ENCODE measurements at regions not wholly inside any gene's neighbourhood (a gene's known extent, or its start where the extent isn't known, plus 50 kb on each side); places are given as distances from the start of the nearest gene placed in this dataset.

- 44% methylated on average over 6 of the region's 6 CpGs for whole genome bisulfite sequencing
- H3K36me3 ChIP-seq = no peaks in the 10 kb centered on the region
- no peaks in the 10 kb centered on the region for H3K27me3 ChIP-seq
- no peak overlapping the region for H3K27ac ChIP-seq
- no peaks in the 10 kb centered on the region for H3K4me1 ChIP-seq
- no peak for TF ChIP-seq POLR2AphosphoS5 (IDR thresholded peaks at IDR 0.05)
- TF ChIP-seq EP300 (IDR thresholded peaks at IDR 0.05) = no peak
- no peak for TF ChIP-seq POLR2A (IDR thresholded peaks at IDR 0.05)
- TF ChIP-seq CTCF (IDR thresholded peaks at IDR 0.05) = no peak
- DNase-seq (ENCODE audit: low spot score in 2 of 2) = no peak
- no peak overlapping the region for H3K4me3 ChIP-seq
- H3K9me3 ChIP-seq = no peaks in the 10 kb centered on the region
These were observed 474.4 kb downstream of the RASEF start for GRCh38 chr9:82588301-82589180.

- Histone ChIP-seq H3K27me3 (no peaks in the 10 kb centered on the region), H3K4me1 (no peaks in the 10 kb centered on the region), H3K27ac (no peak overlapping the region), H3K9me3 (no peaks in the 10 kb centered on the region), H3K4me3 (no peak overlapping the region), H3K36me3 (no peaks in the 10 kb centered on the region)
- WGBS = 97% methylated on average over 3 of the region's 3 CpGs
- TF ChIP-seq EP300 (IDR thresholded peaks at IDR 0.05) = no peak
- no peak for DNase-seq (ENCODE audit: low spot score in 2 of 2)
These were observed 472.1 kb downstream of the RASEF start for GRCh38 chr9:82590845-82591244.

DNA sequence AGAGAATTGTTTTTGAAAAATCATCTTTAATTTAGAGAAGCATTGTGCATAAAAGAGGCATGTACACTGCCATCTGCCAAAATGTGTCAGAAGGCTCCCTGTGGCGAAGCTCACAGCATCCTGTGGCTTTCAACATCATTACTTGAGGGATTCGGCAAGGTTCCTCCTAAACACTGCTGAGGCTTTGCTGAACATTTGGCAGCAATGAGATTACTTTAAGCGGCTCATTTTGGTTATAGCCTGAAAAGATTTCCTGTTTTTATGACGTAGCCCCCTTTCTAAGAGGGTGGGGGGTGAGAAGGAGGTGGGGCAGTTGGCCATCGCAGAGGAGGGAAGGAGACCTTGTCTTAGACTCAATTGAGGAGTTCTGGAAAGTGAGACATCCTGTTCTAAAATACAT is 469.4 kb downstream of the RASEF start:
- TF ChIP-seq CTCF (IDR thresholded peaks at IDR 0.05) = no peak
- Histone ChIP-seq H3K4me1 (no peaks in the 10 kb centered on the region), H3K27ac (no peak overlapping the region), H3K4me3 (no peak overlapping the region), H3K27me3 (no peaks in the 10 kb centered on the region), H3K9me3 (no peaks in the 10 kb centered on the region), H3K36me3 (no peaks in the 10 kb centered on the region)
- WGBS = 67% methylated on average over 5 of the region's 5 CpGs
- no peak for DNase-seq (ENCODE audit: low spot score in 2 of 2)

- H3K27ac ChIP-seq = no peak overlapping the region
- WGBS = 87% methylated on average over 12 of the region's 12 CpGs
- no peak for TF ChIP-seq POLR2AphosphoS5 (IDR thresholded peaks at IDR 0.05)
- no peak for TF ChIP-seq EP300 (IDR thresholded peaks at IDR 0.05)
- TF ChIP-seq POLR2A (IDR thresholded peaks at IDR 0.05) = no peak
- TF ChIP-seq CTCF (IDR thresholded peaks at IDR 0.05) = no peak
These were observed 465.4 kb downstream of the RASEF start for GRCh38 chr9:82597241-82598203.

DNA sequence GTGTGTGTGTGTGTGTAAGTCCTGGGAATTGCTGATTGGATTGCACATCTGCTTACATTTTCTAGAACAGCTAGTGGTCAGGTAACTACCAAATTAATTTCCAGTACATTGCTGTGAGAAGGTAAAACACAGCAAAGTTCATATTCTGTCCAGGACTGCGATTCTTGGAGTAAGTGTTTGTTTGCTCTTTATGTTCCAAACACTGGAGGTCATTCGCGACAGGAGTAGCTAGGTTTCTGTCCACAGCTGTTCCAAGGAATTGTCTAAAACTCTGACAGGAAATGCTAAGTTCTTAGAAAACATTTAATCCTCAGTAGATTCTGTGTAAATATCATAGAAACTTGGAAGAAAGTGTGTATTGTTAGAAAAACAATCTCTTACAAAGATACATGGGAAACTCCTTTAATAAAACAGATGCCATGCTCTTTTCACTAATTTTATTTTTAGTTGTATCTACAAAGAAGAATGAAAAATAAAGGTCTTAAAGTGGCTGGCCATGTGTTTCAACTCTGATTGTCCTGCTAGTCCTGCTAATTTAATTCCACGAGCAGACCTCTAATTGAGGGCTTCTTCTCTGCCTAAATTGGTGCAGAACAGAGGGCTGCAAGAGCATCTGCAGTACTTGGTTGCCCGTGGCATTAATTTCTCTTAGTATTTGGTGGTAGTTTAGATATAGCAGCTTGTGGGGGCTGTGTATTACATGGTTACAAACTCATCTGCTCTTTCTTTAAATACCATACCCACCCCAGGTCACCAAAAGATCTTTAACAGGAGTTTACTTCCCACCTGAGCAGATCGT is 464.5 kb downstream of the RASEF start:
- H3K27ac ChIP-seq = no peak overlapping the region
- TF ChIP-seq CTCF (IDR thresholded peaks at IDR 0.05) = no peak
- no peak for TF ChIP-seq POLR2A (IDR thresholded peaks at IDR 0.05)
- no peak for TF ChIP-seq EP300 (IDR thresholded peaks at IDR 0.05)
- TF ChIP-seq POLR2AphosphoS5 (IDR thresholded peaks at IDR 0.05) = no peak
- DNase-seq (ENCODE audit: low spot score in 2 of 2) = no peak
- H3K4me1 ChIP-seq = no peaks in the 10 kb centered on the region
- H3K27me3 ChIP-seq = no peaks in the 10 kb centered on the region
- no peaks in the 10 kb centered on the region for H3K9me3 ChIP-seq
- whole genome bisulfite sequencing = 76% methylated on average over 6 of the region's 6 CpGs
- no peaks in the 10 kb centered on the region for H3K36me3 ChIP-seq
- H3K4me3 ChIP-seq = no peak overlapping the region

More at GRCh38 chr9:82597241-82598203, 465.4 kb downstream of the RASEF start:
- H3K9me3 ChIP-seq = no peaks in the 10 kb centered on the region
- no peaks in the 10 kb centered on the region for H3K36me3 ChIP-seq
- no peak for DNase-seq (ENCODE audit: low spot score in 2 of 2)
- H3K4me3 ChIP-seq = no peak overlapping the region
- no peaks in the 10 kb centered on the region for H3K4me1 ChIP-seq
- no peaks in the 10 kb centered on the region for H3K27me3 ChIP-seq

Data from suprapubic skin (tissue), 4 donors.